Right lobe of liver (tissue), 4 donors: ENCODE measurements at regions not wholly inside any gene's neighbourhood (a gene's known extent, or its start where the extent isn't known, plus 50 kb on each side); places are given as distances from the start of the nearest gene placed in this dataset.
"Not testable (repeated sequence)": the region's sequence is repeated elsewhere in the genome, so short reads cannot be mapped to it uniquely, and the experiment has no call there.

Experiments used
- POLR2A ChIP-seq: fragments of 450-650 bp; IDR thresholded peaks from one replicate; pipeline ENCODE4 v1.6.1; 2017; ENCODE audit warnings: antibody characterized with exemption, mild to moderate bottlenecking
- TF ChIP-seq, protein P1 (sequence below), 4 donors: fragments of 200-600 bp in 3 of 4; fragments of 450-650 bp in 1 of 4; IDR thresholded peaks; one replicate each; pipeline versions ENCODE4 v1.5.1 to v1.8.0; 2016 to 2022; ENCODE audit warnings: antibody characterized with exemption in 4 of 4, mild to moderate bottlenecking in 2 of 4
- donor health status: DM: no; HTN: no; CAD: no.
- donor health status: DM: no; HTN: no; CAD: no.
- donor health status: DM: no; HTN: yes; CAD: no.

DNA sequence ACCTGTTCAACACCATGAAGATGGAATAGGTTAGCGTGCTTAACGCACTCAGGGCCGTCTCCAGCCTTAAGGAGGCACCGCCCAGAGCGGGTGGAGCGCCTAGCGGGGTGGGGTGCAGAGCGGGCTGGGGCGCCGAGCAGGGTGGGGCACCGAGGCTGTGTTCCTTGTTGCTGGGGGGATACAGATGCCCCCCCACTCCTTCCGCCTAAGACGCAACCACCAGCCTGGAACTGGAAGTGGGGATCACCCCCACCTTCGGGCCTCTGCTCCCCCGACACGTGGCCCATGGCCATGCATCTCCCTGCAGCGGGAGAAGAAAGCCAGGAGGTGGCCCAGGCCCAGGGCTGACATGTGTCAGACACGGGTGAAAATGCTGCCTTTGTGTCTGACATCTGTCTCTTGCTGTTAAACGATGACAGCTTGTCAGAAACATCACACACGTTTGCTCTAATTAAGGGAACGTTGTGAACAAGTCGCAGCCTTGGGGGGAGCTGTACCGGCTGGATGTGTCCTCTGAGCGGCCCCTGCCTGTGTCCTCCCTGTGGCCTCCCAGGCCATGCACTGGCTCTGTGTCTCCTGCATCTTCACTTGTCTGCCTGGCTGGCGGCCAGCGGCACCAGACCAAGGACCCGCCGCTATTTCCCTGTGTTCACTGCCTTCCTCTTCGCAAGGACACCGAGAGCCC, 192.5 kb downstream of the LAT start:
- TF ChIP-seq, protein P1, sequence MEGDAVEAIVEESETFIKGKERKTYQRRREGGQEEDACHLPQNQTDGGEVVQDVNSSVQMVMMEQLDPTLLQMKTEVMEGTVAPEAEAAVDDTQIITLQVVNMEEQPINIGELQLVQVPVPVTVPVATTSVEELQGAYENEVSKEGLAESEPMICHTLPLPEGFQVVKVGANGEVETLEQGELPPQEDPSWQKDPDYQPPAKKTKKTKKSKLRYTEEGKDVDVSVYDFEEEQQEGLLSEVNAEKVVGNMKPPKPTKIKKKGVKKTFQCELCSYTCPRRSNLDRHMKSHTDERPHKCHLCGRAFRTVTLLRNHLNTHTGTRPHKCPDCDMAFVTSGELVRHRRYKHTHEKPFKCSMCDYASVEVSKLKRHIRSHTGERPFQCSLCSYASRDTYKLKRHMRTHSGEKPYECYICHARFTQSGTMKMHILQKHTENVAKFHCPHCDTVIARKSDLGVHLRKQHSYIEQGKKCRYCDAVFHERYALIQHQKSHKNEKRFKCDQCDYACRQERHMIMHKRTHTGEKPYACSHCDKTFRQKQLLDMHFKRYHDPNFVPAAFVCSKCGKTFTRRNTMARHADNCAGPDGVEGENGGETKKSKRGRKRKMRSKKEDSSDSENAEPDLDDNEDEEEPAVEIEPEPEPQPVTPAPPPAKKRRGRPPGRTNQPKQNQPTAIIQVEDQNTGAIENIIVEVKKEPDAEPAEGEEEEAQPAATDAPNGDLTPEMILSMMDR (IDR thresholded peaks at IDR 0.05): not testable (repeated sequence)
- not testable (repeated sequence) for TF ChIP-seq POLR2A
